Hepatocyte (in vitro differentiated cells): ENCODE measurements at regions not wholly inside any gene's neighbourhood (a gene's known extent, or its start where the extent isn't known, plus 50 kb on each side); places are given as distances from the start of the nearest gene placed in this dataset.

Experiments used
- CTCF ChIP-seq: fragments of 200-600 bp; sonication (generic); IDR thresholded peaks from 2 replicates; pipeline ENCODE4 v1.5.1; 2016; ENCODE audit warnings: antibody characterized with exemption, mild to moderate bottlenecking; ENCODE audit not compliant: poor library complexity
- EZH2 ChIP-seq: fragments of 200-600 bp; sonication (generic); IDR thresholded peaks from 2 replicates; pipeline ENCODE4 v1.6.1; 2016; ENCODE audit warnings: antibody characterized with exemption, mild to moderate bottlenecking, borderline replicate concordance

DNA sequence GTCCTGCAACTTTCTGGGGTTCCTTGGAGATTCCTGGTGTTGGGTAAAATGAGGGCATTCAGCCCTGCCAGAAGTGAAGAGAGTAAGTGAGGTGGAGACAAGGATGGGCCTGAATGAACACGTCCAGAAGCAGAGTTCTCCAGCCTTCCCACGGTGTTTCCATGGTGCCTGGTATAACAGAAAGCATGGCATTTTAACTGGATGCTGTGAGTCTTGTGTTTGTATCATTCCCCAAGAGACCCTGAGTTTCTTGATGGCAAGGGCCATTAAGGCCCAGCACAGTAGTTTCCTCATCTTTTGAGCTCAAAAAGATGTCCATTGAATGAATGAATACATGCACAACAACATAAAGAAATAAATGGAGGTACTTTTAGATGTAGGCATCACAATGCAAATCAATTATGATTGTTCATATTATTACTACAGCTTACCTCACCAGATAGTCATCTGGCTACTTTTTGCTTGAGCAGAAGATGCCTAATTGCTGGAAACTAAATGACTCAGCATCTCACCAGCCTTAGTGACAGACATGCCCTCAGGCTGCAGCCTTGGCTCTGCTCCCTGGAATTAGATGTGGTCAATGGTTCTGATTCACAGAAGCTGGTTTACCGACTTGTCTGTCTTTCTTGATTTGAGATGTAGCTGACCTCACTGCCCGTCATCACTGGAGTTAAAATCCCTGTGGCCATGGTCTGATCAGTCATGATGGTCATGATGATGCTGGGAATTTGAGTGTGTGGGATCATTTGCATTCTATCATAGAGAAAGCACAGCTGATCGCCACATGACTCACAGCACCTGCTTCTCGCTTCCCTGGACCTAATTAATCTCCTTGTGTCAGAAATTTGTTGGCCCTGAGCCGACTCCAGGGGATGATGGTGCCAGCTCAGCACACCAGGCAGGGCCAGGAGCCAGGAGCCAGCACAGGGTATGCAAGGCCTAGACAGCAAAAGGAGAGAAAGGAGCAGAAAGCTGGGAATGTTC, 83.9 kb downstream of the CXCL12 start:
- no peak for TF ChIP-seq CTCF
- no peak for TF ChIP-seq EZH2
